IMR-90 (cell line): ENCODE measurements at regions not wholly inside any gene's neighbourhood (a gene's known extent, or its start where the extent isn't known, plus 50 kb on each side); places are given as distances from the start of the nearest gene placed in this dataset.

Experiments used
- ATAC-seq: fragments of 200-7000 bp; cut with Tn5 transposase; 2 replicates; pipeline ENCODE4 v1.9.1; 2020; ENCODE audit warnings: low read depth, mild to moderate bottlenecking, moderate library complexity
- BruUV-seq: library from RNA; stranded (reverse); fragments of 400-500 nt; replicated peaks from 2 replicates; lab custom pipeline; 2021; lab: Mats Ljungman, UMichigan
- CTCF ChIA-PET: fragments of 300-600 bp; formaldehyde crosslinking; extraction: SDS; loops from one replicate; lab custom pipeline; 2021; ENCODE audit warnings: antibody characterized with exemption; lab: Yijun Ruan, JAX
- POLR2A ChIA-PET: fragments of 300-600 bp; sonication (Branson Sonifier 250); formaldehyde crosslinking; loops from one replicate; lab custom pipeline; 2022; ENCODE audit warnings: antibody characterized with exemption; ENCODE audit not compliant: unreplicated experiment; lab: Charles Lee
- DNase-seq: peaks from one replicate; pipeline ENCODE4 v3.0.0; 2013
- H2AFZ ChIP-seq: replicated peaks from 2 replicates; pipeline ENCODE3; 2013; ENCODE audit warnings: low read length, mild to moderate bottlenecking; ENCODE audit not compliant: poor library complexity
- H2AK5ac ChIP-seq: 2 replicates; pipeline ENCODE4 v1.6.1; 2013; ENCODE audit warnings: low read depth, low read length, inconsistent platforms
- H2AK9ac ChIP-seq: replicated peaks from 2 replicates; pipeline ENCODE3; 2013; ENCODE audit warnings: mild to moderate bottlenecking, low read depth, low read length, moderate library complexity; ENCODE audit not compliant: poor library complexity
- H2BK120ac ChIP-seq: 2 replicates; pipeline ENCODE4 v1.6.1; 2013; ENCODE audit warnings: low read depth, low read length, inconsistent platforms
- H2BK15ac ChIP-seq: 3 replicates; pipeline ENCODE4 v1.6.1; 2013; ENCODE audit warnings: low read depth, low read length, inconsistent platforms
- H2BK20ac ChIP-seq: 2 replicates; pipeline ENCODE4 v1.6.1; 2013; ENCODE audit warnings: low read depth, mild to moderate bottlenecking, inconsistent platforms, low read length, moderate library complexity
- H2BK5ac ChIP-seq: 2 replicates; pipeline ENCODE4 v1.6.1; 2013; ENCODE audit warnings: mild to moderate bottlenecking, low read depth, low read length, inconsistent platforms; ENCODE audit not compliant: poor library complexity, severe bottlenecking
- H3K14ac ChIP-seq: replicated peaks from 2 replicates; pipeline ENCODE4 v1.6.1; 2013; ENCODE audit warnings: low read depth, low read length, inconsistent platforms
- H3K18ac ChIP-seq: 2 replicates; pipeline ENCODE4 v1.6.1; 2013; ENCODE audit warnings: low read depth, low read length, control low read depth
- H3K23ac ChIP-seq: 2 replicates; pipeline ENCODE4 v1.6.1; 2013; ENCODE audit warnings: low read depth, low read length, inconsistent platforms
- H3K27ac ChIP-seq: 2 replicates; pipeline ENCODE4 v1.5.1; 2013; ENCODE audit warnings: mild to moderate bottlenecking, control low read depth, low read length; ENCODE audit not compliant: insufficient read depth
- H3K27me3 ChIP-seq: 2 replicates; pipeline ENCODE4 v1.6.1; 2013; ENCODE audit warnings: low read length; ENCODE audit not compliant: control insufficient read depth, insufficient read depth
- H3K36me3 ChIP-seq: 2 replicates; pipeline ENCODE4 v1.6.1; 2013; ENCODE audit warnings: low read length, mixed read lengths; ENCODE audit not compliant: control insufficient read depth, insufficient read depth
- H3K4ac ChIP-seq: 2 replicates; pipeline ENCODE4 v1.6.1; 2013; ENCODE audit warnings: low read depth, low read length, inconsistent platforms
- H3K4me1 ChIP-seq: 2 replicates; pipeline ENCODE4 v1.6.1; 2013; ENCODE audit warnings: low read length, mixed read lengths; ENCODE audit not compliant: control insufficient read depth, insufficient read depth
- H3K4me2 ChIP-seq: 2 replicates; pipeline ENCODE4 v1.6.1; 2013; ENCODE audit warnings: low read depth, mild to moderate bottlenecking, control low read depth, low read length, moderate library complexity
- H3K4me3 ChIP-seq: 2 replicates; pipeline ENCODE4 v1.5.1; 2013; ENCODE audit warnings: low read depth, mild to moderate bottlenecking, control low read depth, low read length, moderate library complexity; ENCODE audit not compliant: insufficient read depth
- H3K56ac ChIP-seq: 2 replicates; pipeline ENCODE4 v1.6.1; 2013; ENCODE audit warnings: low read length, inconsistent platforms; ENCODE audit not compliant: insufficient read depth; ENCODE audit errors: extremely low read depth
- H3K79me1 ChIP-seq, 2 experiments: 2 replicates each; pipeline ENCODE4 v1.6.1; 2013; ENCODE audit warnings: low read length in 2 of 2, inconsistent platforms in 1 of 2, low read depth in 1 of 2
- H3K9ac ChIP-seq: 2 replicates; pipeline ENCODE4 v1.6.1; 2013; ENCODE audit warnings: low read depth, low read length, control low read depth
- H3K9me1 ChIP-seq: 2 replicates; pipeline ENCODE4 v1.6.1; 2013; ENCODE audit warnings: low read length, inconsistent platforms; ENCODE audit not compliant: insufficient read depth
- H3K9me3 ChIP-seq: 2 replicates; pipeline ENCODE4 v1.6.1; 2013; ENCODE audit warnings: low read length; ENCODE audit not compliant: control insufficient read depth, insufficient read depth
- H4K20me1 ChIP-seq: 2 replicates; pipeline ENCODE4 v1.6.1; 2013; ENCODE audit warnings: low read length, inconsistent platforms; ENCODE audit not compliant: insufficient read depth
- H4K5ac ChIP-seq: 2 replicates; pipeline ENCODE4 v1.6.1; 2013; ENCODE audit warnings: mild to moderate bottlenecking, low read depth, low read length, control low read depth
- H4K8ac ChIP-seq, 2 experiments: 2 replicates each; pipeline ENCODE4 v1.6.1; 2013; ENCODE audit warnings: low read depth in 2 of 2, low read length in 2 of 2, control low read depth in 1 of 2, inconsistent platforms in 1 of 2
- H4K91ac ChIP-seq: 2 replicates; pipeline ENCODE4 v1.6.1; 2013; ENCODE audit warnings: low read depth, low read length, inconsistent platforms; ENCODE audit not compliant: insufficient read depth
- BHLHE40 ChIP-seq: fragments of 150-350 bp; IDR thresholded peaks from 2 replicates; pipeline ENCODE4 v1.6.1; 2016; ENCODE audit warnings: mild to moderate bottlenecking, low read depth, low read length
- CEBPB ChIP-seq: IDR thresholded peaks from 2 replicates; pipeline ENCODE4 v1.6.1; 2012; ENCODE audit warnings: low read depth, low read length, improper control_type of control experiment
- CHD1 ChIP-seq: IDR thresholded peaks from 2 replicates; pipeline ENCODE4 v1.6.1; 2012; ENCODE audit warnings: low read depth, low read length, improper control_type of control experiment
- CTCF ChIP-seq: conservative IDR thresholded peaks from 2 replicates; pipeline ENCODE4 v1.5.1; 2012; ENCODE audit warnings: mild to moderate bottlenecking, low read depth, low read length, improper control_type of control experiment
- ELK1 ChIP-seq: fragments of 150-350 bp; IDR thresholded peaks from 2 replicates; pipeline ENCODE4 v1.6.1; 2016; ENCODE audit warnings: low read depth, mild to moderate bottlenecking, low read length, moderate library complexity, borderline replicate concordance
- FOS ChIP-seq: fragments of 150-350 bp; IDR thresholded peaks from 2 replicates; pipeline ENCODE4 v1.6.1; 2016; ENCODE audit warnings: low read depth, low read length
- MAFK ChIP-seq: IDR thresholded peaks from 2 replicates; pipeline ENCODE4 v1.6.1; 2012; ENCODE audit warnings: low read depth, low read length, improper control_type of control experiment
- MAZ ChIP-seq: IDR thresholded peaks from 2 replicates; pipeline ENCODE4 v1.6.1; 2012; ENCODE audit warnings: low read depth, mild to moderate bottlenecking, low read length, improper control_type of control experiment, moderate library complexity, borderline replicate concordance
- MXI1 ChIP-seq: IDR thresholded peaks from 2 replicates; pipeline ENCODE4 v1.6.1; 2012; ENCODE audit warnings: low read depth, mild to moderate bottlenecking, low read length, moderate library complexity, borderline replicate concordance
- NFE2L2 ChIP-seq: fragments of 150-350 bp; IDR thresholded peaks from 2 replicates; pipeline ENCODE4 v1.6.1; 2016; ENCODE audit warnings: low read depth, mild to moderate bottlenecking, low read length
- POLR2A ChIP-seq: IDR thresholded peaks from 2 replicates; pipeline ENCODE4 v1.6.1; 2012; ENCODE audit warnings: mild to moderate bottlenecking, low read depth, low read length
- RAD21 ChIP-seq: IDR thresholded peaks from 2 replicates; pipeline ENCODE4 v1.6.1; 2012; ENCODE audit warnings: low read length, improper control_type of control experiment
- RCOR1 ChIP-seq: IDR thresholded peaks from 2 replicates; pipeline ENCODE4 v1.6.1; 2012; ENCODE audit warnings: mild to moderate bottlenecking, low read length, improper control_type of control experiment; ENCODE audit not compliant: insufficient replicate concordance
- RFX5 ChIP-seq: IDR thresholded peaks from 2 replicates; pipeline ENCODE4 v1.8.0; 2012; ENCODE audit warnings: low read depth, mild to moderate bottlenecking, low read length, moderate library complexity
- SMC3 ChIP-seq: fragments of 150-350 bp; IDR thresholded peaks from 2 replicates; pipeline ENCODE4 v1.6.1; 2016; ENCODE audit warnings: low read depth, mild to moderate bottlenecking, antibody characterized with exemption, low read length, moderate library complexity
- whole genome bisulfite sequencing, 2 experiments: methylation state at CpG; one replicate each; pipeline versions ENCODE4 v1.1.5 to v1.1.7; 2013; ENCODE audit warnings: missing lambda C conversion rate in 2 of 2; ENCODE audit not compliant: insufficient read length in 1 of 2; ENCODE audit errors: extremely low coverage in 2 of 2; 5-methylcytosine and 5-hydroxymethylcytosine counted together
- dilution Hi-C: fragments of 300-500 bp; cut with HindIII; formaldehyde crosslinking; loops from one replicate; pipeline ENCODE4 v1.14.3; 2018; ENCODE audit warnings: low sequenced_read_pairs; ENCODE audit not compliant: unreplicated experiment
- in situ Hi-C: fragments of 300-500 bp; cut with MboI; formaldehyde crosslinking; loops from 3 replicates; pipeline ENCODE4 v1.14.3; 2019; ENCODE audit warnings: low sequenced_read_pairs, inconsistent platforms, mixed read lengths
- intact Hi-C: fragments of 100-400 bp; cut with micrococcal nuclease; formaldehyde crosslinking; loops from 2 replicates; pipeline ENCODE4 v1.10.0; 2022
- TF ChIP-seq, protein P1 (sequence below): fragments of 150-350 bp; IDR thresholded peaks from 2 replicates; pipeline ENCODE4 v1.6.1; 2017; ENCODE audit warnings: mild to moderate bottlenecking, antibody characterized with exemption, low read length, low read depth

- Histone ChIP-seq H3K14ac (no peak overlapping the region), H3K9me3 (no peaks in the 10 kb centered on the region), H3K9me1 (no peaks in the 10 kb centered on the region; the same call in 1 of the 2 replicates), H3K4me1 (no peaks in the 10 kb centered on the region), H2BK5ac (no peak overlapping the region), H4K20me1 (no peaks in the 10 kb centered on the region), H3K79me1 (no peaks in the 10 kb centered on the region), H4K91ac (no peak overlapping the region), H3K23ac (no peak overlapping the region), H2AFZ (no peak overlapping the region), H4K5ac (no peak overlapping the region), H3K27ac (no peak overlapping the region), H2BK120ac (no peak overlapping the region), H2AK9ac (no peak overlapping the region), H3K36me3 (no peaks in the 10 kb centered on the region), H3K9ac (no peak overlapping the region), H3K4me3 (no peak overlapping the region), H3K56ac (no peak overlapping the region), H3K4me2 (no peak overlapping the region), H2AK5ac (no peak overlapping the region), H3K4ac (no peak overlapping the region), H3K18ac (no peak overlapping the region), H3K27me3 (no peaks in the 10 kb centered on the region), H4K8ac (no peak overlapping the region), H2BK15ac (no peak overlapping the region), H2BK20ac (no peak overlapping the region)
- 53% methylated on average over 3 of the region's 12 CpGs; no CpG with 5 or more reads in 1 of the 2 experiments for WGBS, 2 experiments
- in situ Hi-C loops (no loop called here), dilution Hi-C loops (no loop called here), intact Hi-C loops (loop anchor here (5.0 kb wide), 1 partner anchor 431 kb away; no protein-coding TSS in a partner anchor)
- ATAC-seq (no peak), DNase-seq (no peak)
- TF ChIP-seq CEBPB (no peak), BHLHE40 (no peak), RAD21 (no peak), MXI1 (no peak), ELK1 (no peak), RCOR1 (no peak), SMC3 (no peak), CHD1 (no peak), MAZ (no peak), POLR2A (no peak), MAFK (no peak), CTCF (no peak), RFX5 (no peak), FOS (no peak), NFE2L2 (no peak)
- TF ChIP-seq, protein P1, sequence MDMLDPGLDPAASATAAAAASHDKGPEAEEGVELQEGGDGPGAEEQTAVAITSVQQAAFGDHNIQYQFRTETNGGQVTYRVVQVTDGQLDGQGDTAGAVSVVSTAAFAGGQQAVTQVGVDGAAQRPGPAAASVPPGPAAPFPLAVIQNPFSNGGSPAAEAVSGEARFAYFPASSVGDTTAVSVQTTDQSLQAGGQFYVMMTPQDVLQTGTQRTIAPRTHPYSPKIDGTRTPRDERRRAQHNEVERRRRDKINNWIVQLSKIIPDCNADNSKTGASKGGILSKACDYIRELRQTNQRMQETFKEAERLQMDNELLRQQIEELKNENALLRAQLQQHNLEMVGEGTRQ = no peak
- CTCF ChIA-PET = interaction anchor here (0.8 to 0.9 kb wide), 2 partner anchors 46 to 515 kb away, joined by 3 read pairs; no protein-coding TSS in a partner anchor
- POLR2A ChIA-PET = no interaction called here
- BruUV-seq = no TSS peak
Observed at GRCh38 chr16:49923411-49923810, 67.5 kb upstream of the ZNF423 start.
